A549 (cell line): ENCODE measurements at regions not wholly inside any gene's neighbourhood (a gene's known extent, or its start where the extent isn't known, plus 50 kb on each side); places are given as distances from the start of the nearest gene placed in this dataset.
A peak's percentile ranks its signal among the peaks of the same experiment; 100 is the strongest.

Source experiments
- ATAC-seq, 2 experiments: fragments of 200-7000 bp in 1 of 2; fragments of >200 bp in 1 of 2; cut with Nextera tagmentation in 1 of 2; cut with Tn5 transposase in 1 of 2; 3 replicates each; pipeline versions ENCODE4 v1.8.0 to v1.9.1; 2018 to 2020; ENCODE audit warnings: mild to moderate bottlenecking in 1 of 2, moderate library complexity in 1 of 2
- CTCF ChIA-PET: fragments of 300-600 bp; sonication (Branson Sonifier 250); formaldehyde crosslinking; extraction: SDS; loops from one replicate; lab custom pipeline; 2021; ENCODE audit warnings: antibody characterized with exemption, inconsistent platforms; lab: Yijun Ruan, JAX
- POLR2A ChIA-PET: fragments of 350-600 bp; formaldehyde crosslinking; extraction: SDS; loops from one replicate; lab custom pipeline; 2021; ENCODE audit warnings: antibody characterized with exemption, inconsistent platforms; lab: Yijun Ruan, JAX
- DNase-seq, 2 experiments: peaks; one replicate each; pipeline versions ENCODE4 v3.0.0 to v3.0.0-alpha.2; 2011 to 2016; ENCODE audit warnings: low read depth in 1 of 2, low spot score in 1 of 2
- FAIRE-seq: peaks from 2 replicates; lab custom pipeline; 2011; peaks lifted over from hg19 to GRCh38; lab: Jason Lieb, UNC
- H3K27ac ChIP-seq, 2 experiments: fragments of >200 bp; sonication (Bioruptor Twin); formaldehyde crosslinking; 3 replicates each; pipeline ENCODE4 v1.5.1; 2016 to 2017
- H3K4me1 ChIP-seq: fragments of >200 bp; sonication (Bioruptor Twin); formaldehyde crosslinking; 3 replicates; pipeline ENCODE4 v1.6.1; 2016
- H3K4me2 ChIP-seq: fragments of >200 bp; sonication (Bioruptor Twin); formaldehyde crosslinking; 3 replicates; pipeline ENCODE4 v1.6.1; 2016
- H3K4me3 ChIP-seq: fragments of >200 bp; sonication (Bioruptor Twin); formaldehyde crosslinking; 3 replicates; pipeline ENCODE4 v1.5.1; 2016
- H3K9me3 ChIP-seq: fragments of >200 bp; sonication (Bioruptor Twin); formaldehyde crosslinking; 3 replicates; pipeline ENCODE4 v1.6.1; 2016
- CBX8 ChIP-seq: fragments of 200-600 bp; sonication (generic); IDR thresholded peaks from 2 replicates; pipeline ENCODE4 v1.6.1; 2016
- CHD2 ChIP-seq: fragments of 150-350 bp; IDR thresholded peaks from 2 replicates; pipeline ENCODE4 v1.6.1; 2014; ENCODE audit warnings: low read length; ENCODE audit not compliant: partially characterized antibody
- CTCF ChIP-seq: fragments of >200 bp; sonication (Bioruptor Twin); formaldehyde crosslinking; IDR thresholded peaks from 3 replicates; pipeline ENCODE4 v1.5.1; 2016
- EHF ChIP-seq: fragments of 250-450 bp; sonication (Bioruptor Pico); IDR thresholded peaks from 2 replicates; pipeline ENCODE4 v1.5.0; 2020; ENCODE audit warnings: mild to moderate bottlenecking
- ESRRA ChIP-seq: fragments of 150-350 bp; IDR thresholded peaks from 2 replicates; pipeline ENCODE4 v1.6.1; 2014; ENCODE audit warnings: mild to moderate bottlenecking, low read length, borderline replicate concordance
- FOSL2 ChIP-seq, 2 experiments: fragments of 450-650 bp in 1 of 2; fragments of >200 bp in 1 of 2; sonication (Bioruptor Twin) in 1 of 2; formaldehyde crosslinking; IDR thresholded peaks; 2 replicates each; pipeline versions ENCODE4 v1.5.0 to v1.6.1; 2016 to 2020; ENCODE audit warnings: mild to moderate bottlenecking in 1 of 2, moderate library complexity in 1 of 2
- FOXS1 ChIP-seq: fragments of 250-450 bp; sonication (Bioruptor Pico); IDR thresholded peaks from 2 replicates; pipeline ENCODE4 v1.5.0; 2020; ENCODE audit warnings: mild to moderate bottlenecking, moderate library complexity
- GATA3 ChIP-seq: IDR thresholded peaks from 2 replicates; pipeline ENCODE4 v1.6.1; 2012; ENCODE audit warnings: borderline replicate concordance
- HDAC2 ChIP-seq: fragments of 200-600 bp; sonication (generic); IDR thresholded peaks from 2 replicates; pipeline ENCODE4 v1.6.1; 2016
- JUNB ChIP-seq: fragments of >200 bp; sonication (Bioruptor Twin); formaldehyde crosslinking; IDR thresholded peaks from 2 replicates; pipeline ENCODE4 v1.6.1; 2016
- KDM1A ChIP-seq: fragments of 200-600 bp; sonication (generic); IDR thresholded peaks from 2 replicates; pipeline ENCODE4 v1.6.1; 2016; ENCODE audit warnings: low read depth, mild to moderate bottlenecking
- MAZ ChIP-seq: fragments of 150-350 bp; IDR thresholded peaks from 2 replicates; pipeline ENCODE4 v1.6.1; 2014; ENCODE audit warnings: antibody characterized with exemption, low read depth, low read length, borderline replicate concordance
- PBX3 ChIP-seq: IDR thresholded peaks from 2 replicates; pipeline ENCODE4 v1.6.1; 2012
- REST ChIP-seq: fragments of 200-600 bp; sonication (generic); IDR thresholded peaks from 2 replicates; pipeline ENCODE4 v1.6.1; 2016; ENCODE audit warnings: antibody characterized with exemption, mild to moderate bottlenecking, moderate library complexity
- SREBF2 ChIP-seq: fragments of 450-650 bp; IDR thresholded peaks from 2 replicates; pipeline ENCODE4 v1.6.1; 2014; ENCODE audit warnings: mild to moderate bottlenecking, moderate library complexity
- WGBS: methylation state at CpG from one replicate; pipeline ENCODE4 v1.1.6; 2017; ENCODE audit errors: missing lambda C conversion rate; 5-methylcytosine and 5-hydroxymethylcytosine counted together

GRCh38 chr5:17852111-17852510 lies 217.9 kb downstream of the TAF11L14 start:
- no peak for FAIRE-seq
- CTCF ChIA-PET, result no interaction called here
- TF ChIP-seq KDM1A (no peak), FOSL2 (IDR thresholded peaks at IDR 0.05) (no peak), FOSL2 (CRISPR knock-in tag; IDR thresholded peaks at IDR 0.05) (0 out of 2 replicates have a peak, but pooled peaks have one; percentile 26)
- TF ChIP-seq, all 56 proteins: peak for 1
- Histone ChIP-seq H3K9me3 (no peaks in the 10 kb centered on the region), H3K4me3 (no peak overlapping the region), H3K4me1 (peaks cover 12% of the 10 kb centered on the region; the same call in 2 of the 3 replicates), H3K4me2 (no peak overlapping the region), H3K27ac (no peak overlapping the region)
- ATAC-seq, result no peak
- DNase-seq, result no peak
- POLR2A ChIA-PET, result no interaction called here

- Histone ChIP-seq H3K4me3 (no peak overlapping the region), H3K27ac (peak overlapping the region in 1 of 2 experiments; percentile 13; a peak in 2 of 6 replicates), H3K9me3 (no peaks in the 10 kb centered on the region)
- peak in 1 of 2 experiments; percentile 14 for DNase-seq
- POLR2A ChIA-PET, result no interaction called here
- WGBS, result 59% methylated on average over 3 of the region's 3 CpGs
- TF ChIP-seq FOXS1 (CRISPR knock-in tag), result no peak
- no peak for TF ChIP-seq SREBF2
- no peak for TF ChIP-seq CBX8
- no peak for TF ChIP-seq JUNB
- TF ChIP-seq REST, result no peak
- TF ChIP-seq KDM1A, result no peak
- TF ChIP-seq ESRRA, result no peak
- TF ChIP-seq MAZ, result no peak
- TF ChIP-seq EHF (CRISPR knock-in tag), result no peak
- TF ChIP-seq, all 56 proteins: peak for 0
- FAIRE-seq, result no peak
- Histone ChIP-seq H3K4me1 (peaks cover 12% of the 10 kb centered on the region; the same call in 2 of the 3 replicates), H3K4me2 (no peak overlapping the region)
- no peak; a peak in 1 of 6 replicates for ATAC-seq
- CTCF ChIA-PET, result no interaction called here
Observed at GRCh38 chr5:17852740-17853139, 218.5 kb downstream of the TAF11L14 start.

- no peak overlapping the region for H3K4me2 ChIP-seq
- no peak for TF ChIP-seq CHD2
- TF ChIP-seq GATA3, result no peak
- TF ChIP-seq CTCF, result no peak
- no peak for TF ChIP-seq ESRRA
- no peak for TF ChIP-seq HDAC2
- TF ChIP-seq PBX3, result no peak
- TF ChIP-seq KDM1A, result no peak
- no peak overlapping the region for H3K4me3 ChIP-seq
- H3K4me1 ChIP-seq, result peaks cover 12% of the 10 kb centered on the region; the same call in 2 of the 3 replicates
- CTCF ChIA-PET, result no interaction called here
- FAIRE-seq (no peak), DNase-seq (no peak), ATAC-seq (no peak)
- H3K9me3 ChIP-seq, result peaks cover 5% of the 10 kb centered on the region; the same call in 1 of the 3 replicates
- POLR2A ChIA-PET, result no interaction called here
- H3K27ac ChIP-seq, result no peak overlapping the region
Observed at GRCh38 chr5:17854901-17855300, 220.6 kb downstream of the TAF11L14 start.
